HG03432 (cell line): ENCODE measurements at regions not wholly inside any gene's neighbourhood (a gene's known extent, or its start where the extent isn't known, plus 50 kb on each side); places are given as distances from the start of the nearest gene placed in this dataset.

Source experiments
- ATAC-seq: cut with Tn5 transposase; IDR thresholded peaks from one replicate; pipeline ENCODE4 v1.9.1; 2021; ENCODE audit warnings: mild to moderate bottlenecking, moderate library complexity; ENCODE audit not compliant: unreplicated experiment

GRCh38 chr2:5442736-5443135 lies 249.4 kb upstream of the SOX11 start:
- ATAC-seq = no peak

GRCh38 chr2:5444168-5444567 lies 248.0 kb upstream of the SOX11 start:
- ATAC-seq = no peak

GRCh38 chr2:5444854-5445253 lies 247.3 kb upstream of the SOX11 start:
- ATAC-seq = no peak

- ATAC-seq = no peak
Observed at GRCh38 chr2:5449867-5450266, 242.3 kb upstream of the SOX11 start.

- ATAC-seq = no peak
Observed at GRCh38 chr2:5453220-5454050, 238.7 kb upstream of the SOX11 start.

DNA sequence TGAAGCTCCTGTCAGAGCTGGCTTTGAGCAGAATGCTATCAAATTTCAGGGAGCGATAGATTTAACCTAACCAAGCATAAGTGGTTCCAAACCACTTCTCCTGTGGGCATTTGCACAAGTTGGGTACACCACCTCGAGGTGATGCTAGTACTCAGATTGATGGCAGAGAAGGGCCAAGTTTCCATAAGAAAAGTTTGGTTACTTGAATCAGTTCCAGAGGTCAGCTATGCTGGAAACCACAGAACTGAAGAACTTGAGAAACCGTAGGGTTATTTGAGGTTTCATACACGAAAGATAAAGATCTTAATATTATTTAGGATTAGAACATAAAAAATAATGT lies 238.2 kb upstream of the SOX11 start:
- no peak for ATAC-seq

DNA sequence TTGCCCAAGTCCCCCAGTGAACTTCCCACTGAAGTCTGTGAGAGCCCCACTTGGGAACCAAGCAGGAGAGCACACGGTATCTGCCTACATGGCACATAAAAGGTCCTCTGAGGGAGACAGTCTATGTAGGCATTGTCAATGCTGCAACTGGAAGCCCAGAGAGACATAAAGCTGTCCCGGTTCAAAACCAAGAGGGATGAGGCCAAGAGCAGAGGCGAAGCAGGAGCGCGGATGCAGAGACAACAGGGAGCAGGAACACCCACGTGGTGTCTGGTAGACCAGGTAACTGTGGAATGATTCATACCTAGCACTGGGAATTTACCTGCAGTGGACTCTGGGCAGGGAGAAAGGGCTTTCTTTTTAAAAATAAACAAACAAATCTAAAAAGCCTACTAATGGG lies 233.1 kb upstream of the SOX11 start:
- ATAC-seq = no peak

- ATAC-seq = no peak
Observed at GRCh38 chr2:5464657-5465056, 227.5 kb upstream of the SOX11 start.

- ATAC-seq = no peak
Observed at GRCh38 chr2:5465859-5466258, 226.3 kb upstream of the SOX11 start.

DNA sequence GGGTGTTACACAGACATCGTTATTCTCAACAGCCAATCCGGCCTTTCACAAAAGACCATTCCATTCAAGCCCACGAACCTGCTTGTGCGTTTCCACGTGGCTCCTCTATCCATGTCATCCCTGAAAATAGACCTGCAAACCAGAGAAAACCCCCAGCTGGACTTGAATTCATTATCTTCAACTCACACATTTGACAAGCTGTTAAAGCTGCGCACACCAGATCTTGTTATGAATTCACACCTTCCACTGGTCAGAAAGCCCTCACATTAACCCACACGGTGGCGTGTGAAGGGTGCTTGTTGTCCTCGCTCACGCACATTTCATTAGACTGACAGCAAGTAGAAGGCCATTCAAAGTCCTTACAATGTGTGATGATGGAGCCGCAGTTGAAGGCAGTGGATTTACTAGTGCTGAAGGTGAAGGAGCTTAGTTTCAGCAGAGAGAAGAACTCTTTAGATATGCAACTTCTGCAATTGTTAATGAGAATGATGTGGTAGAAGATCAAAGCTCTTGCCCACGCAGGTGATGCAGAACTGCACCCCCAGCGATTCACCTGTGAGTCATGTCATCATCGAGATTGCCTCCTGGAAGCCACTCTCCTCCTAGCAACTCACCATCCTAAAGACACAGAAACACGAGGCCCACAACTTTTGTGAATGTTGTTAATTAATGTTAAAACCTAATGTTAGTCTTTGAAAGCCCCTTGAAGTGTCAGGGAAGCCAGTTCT lies 224.8 kb upstream of the SOX11 start:
- ATAC-seq = no peak

DNA sequence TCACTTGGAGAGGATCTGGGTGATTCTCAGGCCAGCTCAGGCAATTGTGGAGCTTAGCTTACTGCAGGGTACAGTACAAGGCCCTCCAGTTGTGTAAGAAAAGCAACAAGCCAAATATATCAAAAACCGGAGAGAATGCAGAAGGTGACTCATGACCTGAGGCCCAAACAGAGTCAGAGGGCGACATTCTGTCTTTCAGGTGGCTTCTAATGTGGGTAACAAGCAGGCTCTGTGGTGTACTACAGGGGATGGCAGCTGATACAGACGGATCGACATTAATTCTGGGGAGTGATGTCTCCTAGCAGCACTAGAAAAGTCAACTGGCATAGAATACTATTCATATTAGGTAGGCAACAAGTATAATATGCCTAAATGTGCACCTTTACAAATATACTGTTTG lies 219.5 kb upstream of the SOX11 start:
- ATAC-seq = no peak

DNA sequence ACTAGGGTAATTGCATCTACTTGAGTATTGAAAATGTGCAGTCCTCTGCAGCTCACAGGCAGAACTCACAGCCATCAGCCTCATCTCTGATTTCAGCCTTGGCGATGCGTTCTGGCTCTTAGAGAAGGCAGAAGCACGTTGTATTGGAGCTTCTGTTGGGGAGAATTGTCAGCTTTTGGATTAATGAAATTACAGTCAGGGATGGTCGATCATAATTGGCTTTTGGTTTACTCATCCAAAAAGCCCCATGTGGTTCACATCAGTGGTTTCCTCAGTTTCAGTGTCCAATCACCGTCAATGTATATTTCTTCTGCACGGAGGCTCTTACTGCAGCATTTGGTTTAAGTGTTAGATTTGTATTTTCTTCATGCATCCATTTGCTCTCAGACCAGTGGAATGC lies 218.5 kb upstream of the SOX11 start:
- ATAC-seq = no peak

DNA sequence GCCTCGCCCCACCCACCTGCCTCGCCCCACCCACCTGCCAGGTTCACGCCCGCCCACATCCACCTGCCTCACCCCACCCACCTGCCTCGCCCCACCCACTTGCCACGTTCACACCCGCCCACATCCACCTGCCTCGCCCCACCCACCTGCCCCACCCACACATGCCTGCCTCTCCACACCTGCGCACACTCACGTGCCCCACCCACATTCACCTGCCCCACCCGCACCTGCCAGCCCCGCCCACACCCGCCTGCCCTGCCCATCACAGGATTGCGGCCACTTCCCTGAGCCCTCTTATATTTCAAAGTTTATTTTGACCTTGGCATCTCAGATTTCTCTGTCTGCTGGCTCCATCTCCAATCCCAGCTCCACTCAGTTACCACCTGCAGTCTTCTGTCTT lies 217.5 kb upstream of the SOX11 start:
- no peak for ATAC-seq

GRCh38 chr2:5479265-5479928 lies 212.8 kb upstream of the SOX11 start:
- no peak for ATAC-seq

DNA sequence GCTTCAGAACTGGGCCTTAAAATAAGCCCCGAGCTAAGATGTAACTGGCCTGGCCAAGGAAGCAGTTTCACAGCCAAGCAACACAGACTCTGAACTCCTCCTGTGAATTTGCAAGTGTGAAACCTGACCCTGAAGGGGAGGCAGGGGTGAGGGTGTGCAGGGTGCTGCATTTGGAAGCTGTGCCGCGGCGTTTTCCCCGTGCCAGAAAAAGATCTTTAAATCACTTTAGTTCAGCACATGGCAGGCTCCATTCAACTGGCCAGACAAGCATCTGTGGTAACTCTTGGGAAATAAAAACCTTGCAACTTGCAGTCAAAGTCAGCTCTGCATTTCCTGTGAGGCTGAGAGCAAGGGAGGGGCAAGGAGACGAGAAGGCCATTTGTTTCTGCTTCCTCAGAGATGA lies 209.3 kb upstream of the SOX11 start:
- no peak for ATAC-seq

GRCh38 chr2:5484868-5485267 lies 207.3 kb upstream of the SOX11 start:
- ATAC-seq = no peak

DNA sequence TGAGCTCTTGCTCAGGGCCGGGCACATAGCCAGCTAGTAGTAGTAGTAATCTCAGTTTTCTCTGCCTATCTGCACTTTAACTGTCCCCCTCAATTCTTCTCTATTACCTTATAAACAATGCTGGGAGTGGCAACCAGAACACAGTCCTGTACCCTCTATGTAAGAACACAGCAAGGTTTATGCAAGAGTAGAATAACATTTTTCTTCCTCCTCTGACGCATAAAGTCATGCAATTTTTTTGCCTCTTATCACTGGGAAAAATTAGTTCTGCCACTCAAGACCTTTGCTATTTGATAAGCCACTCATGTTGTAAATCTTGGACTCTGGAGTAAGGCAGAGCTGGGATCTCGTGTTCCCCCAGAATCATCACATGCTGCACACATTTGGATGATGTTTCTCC lies 200.7 kb upstream of the SOX11 start:
- no peak for ATAC-seq

GRCh38 chr2:5493256-5493655 lies 198.9 kb upstream of the SOX11 start:
- no peak for ATAC-seq

DNA sequence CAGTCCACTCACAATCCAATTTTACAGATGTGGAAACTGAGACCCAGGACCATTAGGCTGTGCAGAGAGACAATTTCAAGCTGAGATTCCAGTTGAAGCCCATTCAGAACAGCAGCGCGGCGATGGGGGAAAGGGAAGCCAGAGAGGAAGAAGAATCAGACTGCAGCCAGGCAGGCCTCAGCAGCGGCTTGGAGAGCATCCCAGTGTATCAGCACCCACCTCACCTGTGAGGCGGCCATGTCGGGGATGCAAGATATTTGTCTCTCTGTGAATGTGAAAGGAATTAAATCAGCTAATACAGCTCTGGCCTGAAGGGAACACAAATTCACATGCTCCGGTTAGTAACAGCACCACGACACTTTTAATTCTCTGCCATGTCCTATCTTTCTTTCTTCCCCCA lies 198.0 kb upstream of the SOX11 start:
- ATAC-seq = no peak

- ATAC-seq = no peak
Observed at GRCh38 chr2:5495586-5495985, 196.6 kb upstream of the SOX11 start.

GRCh38 chr2:5497874-5498273 lies 194.3 kb upstream of the SOX11 start:
- no peak for ATAC-seq

DNA sequence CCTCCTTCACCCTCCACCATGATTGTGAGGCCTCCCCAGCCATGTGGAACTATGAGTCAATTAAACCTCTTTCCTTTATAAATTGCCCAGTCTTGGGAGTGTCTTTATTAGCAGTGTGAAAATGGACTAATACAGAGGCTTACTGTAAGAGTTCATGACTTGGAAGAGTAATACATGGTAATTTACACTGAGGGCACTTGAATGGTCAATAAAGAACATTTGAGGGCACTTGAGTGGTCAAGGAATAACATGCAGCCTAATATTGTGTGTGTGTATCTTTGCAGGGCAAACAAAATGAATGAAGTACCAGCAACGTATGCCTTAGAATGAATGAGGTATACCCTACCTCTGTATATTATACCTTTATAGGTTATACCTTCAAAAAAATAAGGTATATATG lies 190.4 kb upstream of the SOX11 start:
- no peak for ATAC-seq
